ENCODE measurements at regions not wholly inside any gene's neighbourhood (a gene's known extent, or its start where the extent isn't known, plus 50 kb on each side); places are given as distances from the start of the nearest gene placed in this dataset.
A peak's percentile ranks its signal among the peaks of the same experiment; 100 is the strongest.
"Not testable (repeated sequence)": the region's sequence is repeated elsewhere in the genome, so short reads cannot be mapped to it uniquely, and the experiment has no call there.

GRCh38 chr20:12072954-12073264 is 155.2 kb downstream of the BTBD3 start:
- no peak for DNase-seq

DNA sequence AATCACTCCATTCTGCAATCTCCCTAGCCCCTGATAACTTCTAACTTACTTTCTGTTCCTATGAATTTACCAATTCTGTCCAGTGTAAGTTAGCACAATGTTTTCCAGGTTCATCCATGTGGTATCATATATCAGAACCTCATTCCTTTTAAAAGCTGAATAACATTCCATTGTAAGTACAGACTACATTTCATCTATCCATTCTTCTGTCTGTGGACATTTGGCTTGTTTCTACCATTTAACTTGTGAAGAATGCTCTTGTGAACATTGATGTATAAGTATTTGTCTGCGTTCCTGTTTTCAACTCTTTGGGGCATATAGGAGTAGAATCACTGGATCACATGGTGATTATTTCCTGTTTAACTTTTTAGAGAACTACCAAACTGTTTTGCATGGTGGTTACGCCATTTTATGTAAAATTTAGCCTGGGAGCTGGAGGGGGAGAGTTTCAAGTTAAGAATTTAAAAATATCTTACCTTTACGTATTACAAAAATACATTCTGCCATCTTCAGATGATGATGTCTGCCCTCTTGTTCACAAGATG is 156.5 kb downstream of the BTBD3 start:
- no peak for DNase-seq

GRCh38 chr20:12076200-12076599 is 158.5 kb downstream of the BTBD3 start:
- DNase-seq = no peak

DNA sequence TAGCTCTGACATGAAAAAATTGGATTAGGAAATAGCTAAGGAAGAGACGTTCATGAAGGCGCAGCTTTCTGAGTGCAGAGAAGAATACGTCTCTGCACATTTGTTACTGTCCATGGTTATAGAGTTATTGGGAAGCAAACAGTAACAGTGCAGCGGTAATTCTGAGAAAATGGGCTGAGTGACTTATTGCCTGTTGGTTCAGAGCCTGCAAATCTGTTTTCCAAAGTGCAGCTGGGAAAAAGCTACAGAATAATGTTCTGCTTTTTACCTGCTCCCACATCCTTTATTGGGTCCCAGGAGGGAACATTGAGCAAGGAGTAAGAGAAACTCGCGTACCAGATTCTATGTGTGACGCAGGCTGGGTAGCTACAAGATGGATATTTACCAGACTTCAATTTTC is 160.2 kb downstream of the BTBD3 start:
- DNase-seq = no peak

- no peak for DNase-seq
Observed at GRCh38 chr20:12079490-12079889, 161.8 kb downstream of the BTBD3 start.

DNA sequence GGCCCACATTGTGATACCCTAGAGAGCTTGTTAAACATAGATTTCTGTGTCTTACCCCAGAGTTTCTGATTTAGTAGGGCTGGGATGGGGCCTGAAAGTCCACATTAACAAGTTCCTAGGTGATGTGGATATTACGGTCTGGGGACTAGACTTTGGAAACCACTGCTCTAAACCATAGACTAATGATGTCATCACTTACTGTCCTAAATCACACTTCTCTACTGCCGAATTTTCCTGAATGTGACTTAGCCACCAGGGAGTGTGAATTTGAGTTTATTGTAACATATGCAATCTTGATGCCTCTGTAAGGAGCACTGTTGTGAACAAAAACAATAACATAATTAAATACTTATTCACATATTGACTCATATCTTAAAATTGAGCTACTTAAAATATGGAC is 165.6 kb downstream of the BTBD3 start:
- DNase-seq = no peak

- no peak for DNase-seq
Observed at GRCh38 chr20:12084482-12084881, 166.8 kb downstream of the BTBD3 start.

DNA sequence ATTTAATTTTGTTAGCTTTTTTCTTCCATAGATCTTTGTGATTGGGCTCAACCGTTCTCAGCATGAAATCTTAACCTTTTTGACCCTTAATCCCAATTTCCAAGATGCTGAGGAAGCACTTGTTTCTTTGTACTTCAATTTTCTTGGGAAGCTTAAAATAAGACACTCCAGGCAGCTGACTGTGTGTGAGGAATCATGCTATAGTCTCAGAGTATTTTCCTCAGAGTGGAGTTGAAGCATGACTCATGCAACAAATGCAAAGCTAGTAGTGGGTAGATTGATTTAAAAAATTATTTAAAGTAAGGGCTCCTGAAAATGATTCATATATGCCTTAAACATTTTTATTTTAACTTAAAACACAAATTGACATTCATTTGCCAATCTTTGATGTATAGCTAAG is 168.7 kb downstream of the BTBD3 start:
- no peak for DNase-seq

GRCh38 chr20:12090920-12091319 is 173.2 kb downstream of the BTBD3 start:
- DNase-seq = no peak

DNA sequence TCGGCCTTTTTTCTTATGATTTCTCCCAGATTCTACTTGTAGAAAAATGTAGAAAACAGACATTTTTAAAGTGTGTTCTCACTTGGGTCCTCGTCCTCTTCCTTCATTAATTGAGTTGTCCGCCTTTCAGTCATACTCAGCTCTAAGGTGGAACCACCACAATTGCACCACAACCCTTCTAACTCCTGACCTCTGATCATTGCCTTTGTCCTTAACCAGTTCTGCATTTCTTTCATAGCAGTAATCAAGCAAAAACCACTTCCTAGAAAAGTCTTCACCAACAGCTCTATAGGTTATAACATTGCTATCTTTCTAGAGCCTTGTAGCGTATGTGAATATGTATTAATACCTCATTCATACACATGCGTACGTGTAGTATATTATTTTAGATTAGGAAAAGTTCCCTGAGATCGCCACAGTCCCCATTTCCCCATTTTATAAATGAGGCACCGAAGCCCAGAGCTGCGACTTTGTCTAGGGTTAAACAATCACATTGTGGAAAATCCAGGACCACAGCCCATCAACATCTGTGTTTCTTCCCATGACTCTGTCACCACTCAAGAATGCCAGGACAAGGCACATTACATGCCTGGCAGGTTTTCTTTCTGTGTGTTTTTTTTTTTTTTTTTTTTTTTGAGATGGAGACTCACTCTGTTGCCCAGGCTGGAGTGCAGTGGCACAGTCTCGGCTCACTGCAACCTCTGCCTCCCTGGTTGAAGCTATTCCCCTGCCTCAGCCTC is 175.5 kb downstream of the BTBD3 start:
- no peak for DNase-seq

GRCh38 chr20:12093797-12094190 is 176.1 kb downstream of the BTBD3 start:
- DNase-seq = not testable (repeated sequence)

DNA sequence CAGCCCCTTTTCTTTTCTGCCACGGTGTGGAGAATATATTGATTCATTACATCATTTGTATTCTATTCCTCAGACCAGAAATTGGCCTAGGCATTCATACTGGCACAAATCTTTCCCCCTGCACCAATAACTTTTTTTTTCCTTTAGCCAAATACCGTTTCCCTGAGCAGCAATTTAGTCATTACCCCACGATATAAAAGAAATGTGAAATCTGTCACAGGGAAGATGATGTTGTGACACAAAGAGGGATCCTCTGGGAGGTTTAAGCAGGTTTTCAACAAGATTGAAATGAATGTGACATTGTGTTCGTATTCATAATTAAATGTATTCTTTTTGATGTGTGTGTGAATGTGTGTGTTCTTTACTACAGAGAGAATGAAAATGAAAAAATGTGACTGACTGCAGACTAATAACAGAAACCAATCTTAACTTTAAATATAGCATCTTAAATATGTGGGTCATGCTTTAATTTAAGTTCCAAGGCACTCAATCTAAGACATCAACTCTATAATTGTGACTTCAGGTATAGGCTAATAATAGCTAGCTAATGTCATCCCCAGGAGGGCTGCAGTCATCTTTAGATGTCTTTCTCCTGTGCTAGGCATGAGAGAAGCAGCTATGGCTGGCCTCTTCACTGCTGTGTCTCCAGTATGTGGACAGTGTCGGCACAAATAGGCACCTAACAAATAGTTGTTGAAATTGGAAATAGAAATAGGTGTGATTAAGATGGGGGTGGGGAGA is 177.7 kb downstream of the BTBD3 start:
- DNase-seq = no peak

- DNase-seq = no peak
Observed at GRCh38 chr20:12098421-12098820, 180.7 kb downstream of the BTBD3 start.

GRCh38 chr20:12108846-12109245 is 191.2 kb downstream of the BTBD3 start:
- no peak for DNase-seq

DNA sequence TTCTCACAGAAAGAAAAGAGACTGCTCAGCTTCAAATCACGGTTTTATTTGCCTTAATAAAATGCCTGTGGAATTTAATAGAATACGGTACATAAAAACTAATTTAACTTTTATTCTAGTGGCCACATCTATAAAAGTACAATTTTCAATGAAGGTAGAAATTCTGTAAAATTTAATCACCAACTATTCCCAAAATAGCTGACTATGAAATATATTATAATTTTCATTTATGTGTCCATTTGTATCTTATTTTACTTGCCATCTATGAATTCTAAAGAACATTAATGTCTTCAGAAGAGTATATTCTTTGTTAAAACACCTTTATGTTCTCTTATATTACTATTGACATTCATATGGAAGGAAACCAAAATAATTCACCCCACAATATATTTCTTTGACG is 192.6 kb downstream of the BTBD3 start:
- DNase-seq = no peak

DNA sequence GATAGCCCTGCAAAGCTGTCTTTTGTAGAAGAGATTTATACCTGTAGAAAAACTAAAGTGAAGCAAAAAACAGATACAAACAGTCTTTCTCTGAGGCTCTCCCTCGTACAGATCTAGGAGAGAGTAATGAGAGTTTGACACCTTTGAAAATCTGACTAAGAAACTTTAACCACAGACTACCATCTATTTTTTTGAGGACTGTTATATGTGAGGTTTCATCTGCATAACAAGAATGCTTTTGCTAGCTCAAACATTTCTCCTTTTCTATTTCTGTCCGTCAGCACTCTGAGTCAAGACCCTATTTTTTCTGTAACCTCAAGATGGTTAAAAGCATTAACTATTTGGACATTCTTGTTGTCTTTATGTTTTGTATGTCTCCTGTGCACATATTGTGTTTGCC is 193.0 kb downstream of the BTBD3 start:
- no peak for DNase-seq

GRCh38 chr20:12111431-12112088 is 193.9 kb downstream of the BTBD3 start:
- DNase-seq = no peak

DNA sequence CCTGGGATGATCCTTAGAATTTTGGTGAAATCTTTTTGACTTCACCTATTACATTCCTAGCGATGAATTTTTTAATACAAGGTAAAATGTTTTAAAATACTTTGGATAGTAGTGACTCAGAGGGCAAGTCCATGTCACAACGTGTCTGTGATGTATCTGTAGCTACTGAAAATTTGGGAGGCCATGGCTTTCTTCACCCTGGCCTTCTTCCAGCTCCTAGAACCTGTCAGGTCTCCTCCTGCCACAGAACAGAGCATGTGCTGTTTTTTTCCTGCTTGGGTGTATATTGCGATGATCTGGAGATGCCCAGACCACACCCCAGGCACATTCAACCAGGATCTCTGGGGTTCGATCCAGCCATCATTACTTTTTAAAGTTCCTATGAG is 194.4 kb downstream of the BTBD3 start:
- DNase-seq = no peak

DNA sequence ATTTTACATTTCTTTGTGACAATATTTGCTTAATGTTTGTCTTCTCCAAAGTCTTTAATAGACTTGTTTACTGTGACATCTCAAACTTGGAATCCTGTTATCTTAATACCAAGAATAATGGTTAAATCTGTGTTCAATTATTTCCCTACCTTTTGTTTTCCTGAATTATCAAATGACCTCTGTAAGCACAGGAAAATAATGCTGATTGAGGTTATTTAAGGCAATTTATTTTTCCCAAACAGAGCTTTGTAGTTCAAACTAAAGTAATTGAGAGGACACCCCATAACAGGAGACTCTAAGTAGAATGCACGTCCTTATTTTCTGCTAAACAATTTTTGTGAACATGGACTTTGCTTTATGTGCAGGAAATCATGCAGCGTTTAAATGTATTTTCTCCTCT is 195.0 kb downstream of the BTBD3 start:
- DNase-seq = no peak

- no peak for DNase-seq
Observed at GRCh38 chr20:12113075-12113467, 195.4 kb downstream of the BTBD3 start.

GRCh38 chr20:12113468-12114371 is 196.0 kb downstream of the BTBD3 start:
- DNase-seq = no peak

DNA sequence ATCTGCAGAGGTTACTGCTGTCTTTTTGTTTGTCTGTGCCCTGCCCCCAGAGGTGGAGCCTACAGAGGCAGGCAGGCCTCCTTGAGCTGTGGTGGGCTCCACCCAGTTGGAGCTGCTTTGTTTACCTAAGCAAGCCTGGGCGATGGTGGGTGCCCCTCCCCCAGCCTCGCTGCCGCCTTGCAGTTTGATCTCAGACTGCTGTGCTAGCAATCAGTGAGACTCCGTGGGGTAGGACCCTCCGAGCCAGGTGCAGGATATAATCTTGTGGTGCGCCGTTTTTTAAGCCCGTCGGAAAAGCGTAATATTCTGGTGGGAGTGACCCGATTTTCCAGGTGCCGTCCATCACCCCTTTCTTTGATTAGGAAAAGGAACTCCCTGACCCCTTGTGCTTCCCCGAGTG is 211.4 kb downstream of the BTBD3 start:
- peak; percentile 25 for DNase-seq

GRCh38 chr20:12129532-12129931 is 211.8 kb downstream of the BTBD3 start:
- DNase-seq = peak; percentile 36

Measured in NCI-H1105 (cell line).